Caki2 (cell line): ENCODE measurements at regions not wholly inside any gene's neighbourhood (a gene's known extent, or its start where the extent isn't known, plus 50 kb on each side); places are given as distances from the start of the nearest gene placed in this dataset.
"Not testable (repeated sequence)": the region's sequence is repeated elsewhere in the genome, so short reads cannot be mapped to it uniquely, and the experiment has no call there.

ENCODE experiments used
- DNase-seq: peaks from one replicate; pipeline ENCODE4 v3.0.0-alpha.2; 2015; ENCODE audit warnings: low read depth
- in situ Hi-C: cut with HindIII; loops from 2 replicates; pipeline ENCODE4 v1.10.0; 2016; ENCODE audit warnings: low sequenced_read_pairs, low pct_unique_long_range_greater_than_20kb, mixed read lengths

DNA sequence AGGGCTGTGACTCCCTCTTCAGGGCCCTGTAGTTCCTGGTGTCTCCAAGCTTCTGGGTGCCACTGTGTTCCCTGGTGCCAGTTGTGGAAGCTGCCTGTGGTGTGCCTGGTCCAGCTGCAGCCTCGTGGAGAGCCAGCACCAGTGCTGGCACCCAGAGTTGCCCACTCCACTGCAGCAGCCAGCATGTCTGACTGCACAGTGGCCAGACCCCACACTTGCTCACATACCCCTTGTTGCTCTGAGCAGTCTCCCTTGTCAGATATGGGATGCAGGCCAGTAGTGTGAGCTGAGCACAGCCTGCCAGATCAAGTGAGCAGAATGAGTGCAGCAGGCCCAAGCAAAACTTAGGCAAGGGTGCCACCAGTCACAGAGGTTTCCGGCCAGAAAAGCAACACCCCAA lies 108.6 kb downstream of the ZMAT1 start:
- no peak for DNase-seq
- in situ Hi-C loops = no loop called here

DNA sequence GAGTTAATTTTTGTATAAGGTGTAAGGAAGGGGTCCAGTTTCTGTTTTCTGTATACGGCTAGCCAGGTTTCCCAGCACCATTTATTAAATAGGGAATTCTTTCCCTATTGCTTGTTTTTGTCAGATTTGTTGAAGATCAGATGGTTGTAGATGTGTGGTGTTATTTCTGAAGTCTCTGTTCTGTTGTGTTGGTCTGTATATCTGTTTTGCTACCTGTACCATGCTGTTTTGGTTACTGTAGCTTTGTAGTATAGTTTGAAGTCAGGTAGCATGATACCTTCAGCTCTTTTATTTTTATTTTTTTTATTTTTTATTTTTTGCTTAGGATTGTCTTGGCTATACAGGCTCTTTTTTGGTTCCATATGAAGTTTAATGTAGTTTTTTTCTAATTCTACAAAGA lies 114.1 kb downstream of the ZMAT1 start:
- DNase-seq, in situ Hi-C loops: not testable (repeated sequence)

DNA sequence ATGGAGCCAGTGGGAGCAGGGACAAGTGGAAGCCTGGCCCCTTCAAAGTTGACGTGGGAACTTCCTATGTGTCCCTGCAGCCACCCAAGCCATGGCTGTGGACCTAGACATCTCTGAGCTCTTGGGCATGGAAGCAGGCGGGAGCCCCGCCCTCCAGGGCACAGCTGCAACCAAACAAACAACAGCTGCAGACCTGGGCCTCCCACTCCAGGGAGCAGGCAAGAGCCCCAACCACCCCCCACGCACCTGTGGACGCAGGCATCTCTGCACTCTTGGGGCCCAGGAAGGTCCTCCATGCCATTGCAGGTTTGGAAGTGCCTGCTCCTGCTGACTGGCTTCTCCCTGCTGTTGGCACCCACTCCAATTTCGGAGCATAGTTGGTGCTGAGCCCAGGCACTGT lies 118.6 kb downstream of the ZMAT1 start:
- no peak for DNase-seq
- in situ Hi-C loops = no loop called here

DNA sequence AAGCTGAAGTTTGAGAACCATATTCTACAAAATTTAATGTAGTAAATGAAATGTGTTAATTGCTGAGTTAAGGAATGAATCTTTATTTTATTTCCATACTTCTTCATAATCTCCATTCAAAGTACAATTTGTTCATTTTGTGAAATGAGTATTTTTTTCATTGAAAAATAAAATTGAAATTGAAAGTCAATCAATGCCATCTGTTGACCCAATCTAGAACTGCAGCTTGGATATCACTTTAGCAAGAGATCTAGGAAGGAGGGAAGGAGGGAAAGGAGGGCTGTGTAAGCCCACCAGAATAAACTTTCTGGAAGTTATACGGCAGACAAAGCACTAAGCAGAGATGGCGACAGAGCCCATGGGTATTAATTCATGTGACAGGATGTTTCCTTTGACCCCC lies 128.4 kb downstream of the ZMAT1 start:
- peak; percentile 3 for DNase-seq
- in situ Hi-C loops = no loop called here

DNA sequence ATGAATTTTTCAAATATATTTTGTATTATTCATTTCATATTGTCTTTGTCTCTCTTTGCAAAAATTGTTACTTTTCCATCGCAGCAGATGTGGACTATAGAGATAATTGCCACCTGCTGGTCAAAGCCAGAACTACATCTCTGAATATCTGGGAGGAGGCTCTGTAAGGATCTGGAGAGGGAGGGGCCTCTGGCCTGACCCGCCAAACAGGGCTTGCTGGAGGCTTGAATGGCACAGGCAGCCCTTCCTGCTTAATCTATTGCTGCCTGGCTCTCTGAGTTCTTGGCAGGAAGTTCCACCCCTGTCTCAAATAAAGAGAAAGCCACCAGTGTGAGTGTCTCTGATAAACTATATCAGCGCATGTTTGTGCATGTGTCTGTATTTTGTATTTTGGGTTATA lies 132.4 kb downstream of the ZMAT1 start:
- peak; percentile 82 for DNase-seq
- in situ Hi-C loops = no loop called here

DNA sequence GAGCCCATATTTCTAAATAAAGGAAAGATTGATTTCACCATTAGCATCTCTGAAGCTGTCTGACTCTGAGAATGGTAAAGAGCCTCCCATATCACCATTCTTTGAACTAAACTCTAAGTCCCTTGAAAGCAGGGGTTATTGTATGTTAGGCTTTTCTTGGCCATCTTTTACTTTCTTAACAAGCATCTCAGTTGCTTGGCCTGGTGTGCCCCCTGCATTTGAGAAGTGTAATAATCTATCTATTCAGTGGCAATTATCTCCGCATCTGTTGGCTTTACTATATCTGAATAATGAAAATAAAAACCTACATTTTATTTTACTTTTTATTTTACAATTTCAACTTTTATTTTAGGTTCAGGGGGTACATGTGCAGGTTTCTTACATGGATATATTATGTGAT lies 128.3 kb upstream of the ARMCX2 start:
- no peak for DNase-seq
- in situ Hi-C loops = no loop called here

DNA sequence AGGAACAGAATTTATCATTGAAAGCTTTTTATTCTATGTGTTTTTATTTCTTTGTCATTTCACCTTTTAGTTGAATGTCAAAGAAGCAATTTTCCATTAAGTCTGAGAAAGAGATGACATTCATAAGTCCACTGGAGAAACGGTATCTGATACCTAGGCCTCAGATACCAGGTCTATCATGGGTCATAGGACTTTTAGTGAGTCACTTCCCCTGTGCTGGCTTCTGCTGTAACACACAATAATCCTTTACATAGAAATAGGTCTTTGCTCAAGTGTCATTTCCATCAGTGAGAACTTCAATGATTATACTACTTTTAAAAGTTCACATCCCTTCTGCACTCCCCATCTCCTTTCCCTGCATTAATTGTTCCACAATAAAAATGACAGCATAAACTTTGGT lies 125.5 kb upstream of the ARMCX2 start:
- in situ Hi-C loops = no loop called here
- no peak for DNase-seq

DNA sequence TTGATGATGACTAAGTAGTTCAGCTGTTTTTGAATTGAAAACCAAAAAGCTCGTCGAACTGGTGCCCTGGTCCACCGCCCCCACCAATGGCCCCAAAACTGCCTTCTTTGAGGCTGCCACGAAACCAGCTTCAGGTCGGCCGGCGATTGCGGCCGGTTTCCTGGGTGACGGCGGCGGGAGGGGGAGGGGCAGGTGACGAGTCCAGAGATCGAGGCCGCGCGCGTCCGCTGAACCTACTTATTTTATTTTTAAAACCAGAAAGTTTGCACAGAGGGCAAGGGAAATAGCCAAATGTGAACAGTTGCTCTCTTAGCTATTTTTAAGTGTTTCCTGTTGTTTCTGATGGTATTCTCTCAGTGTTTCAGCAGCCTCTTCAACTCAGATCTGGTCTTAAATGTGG lies 120.8 kb upstream of the ARMCX2 start:
- in situ Hi-C loops, DNase-seq: not testable (repeated sequence)

DNA sequence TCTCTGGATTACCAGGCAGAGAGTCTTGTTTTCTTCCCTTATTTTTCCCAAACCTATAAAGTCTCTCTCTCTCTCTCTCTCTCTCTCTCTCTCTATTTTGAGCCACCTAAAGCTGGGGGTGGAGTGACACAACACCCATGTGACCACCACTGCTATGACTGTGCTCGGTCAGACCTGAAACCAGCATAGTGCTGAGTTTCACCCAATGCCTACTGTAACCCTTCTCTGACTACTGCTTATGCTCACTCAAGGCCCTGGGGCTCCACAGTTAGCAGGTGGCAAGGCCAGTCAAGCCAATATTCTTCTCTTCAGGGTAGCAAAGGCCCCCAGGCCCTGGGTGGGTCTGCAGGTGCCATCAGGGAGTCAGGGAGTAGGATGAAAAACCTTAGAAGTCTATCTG lies 114.7 kb upstream of the ARMCX2 start:
- in situ Hi-C loops = no loop called here
- no peak for DNase-seq

DNA sequence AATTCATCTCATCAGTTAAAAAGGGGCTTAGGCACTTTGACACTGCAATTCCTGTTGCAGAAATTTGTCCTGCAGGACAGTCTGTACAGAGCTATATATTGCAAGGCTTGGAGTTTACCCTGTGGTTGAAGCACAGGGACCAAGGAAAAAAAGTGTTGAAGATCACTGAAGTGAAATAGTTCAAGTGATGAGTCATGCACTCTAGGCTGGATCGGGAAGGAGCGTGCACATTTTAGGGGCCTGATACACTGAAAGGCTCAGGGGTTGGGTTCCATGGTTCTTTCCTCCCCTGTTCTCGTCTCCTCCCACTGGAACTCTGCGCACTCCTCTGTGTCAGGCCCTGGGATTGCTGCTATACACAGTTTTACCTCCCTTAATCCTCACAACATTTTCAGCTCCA lies 104.9 kb upstream of the ARMCX2 start:
- in situ Hi-C loops = no loop called here
- DNase-seq = peak; percentile 8

DNA sequence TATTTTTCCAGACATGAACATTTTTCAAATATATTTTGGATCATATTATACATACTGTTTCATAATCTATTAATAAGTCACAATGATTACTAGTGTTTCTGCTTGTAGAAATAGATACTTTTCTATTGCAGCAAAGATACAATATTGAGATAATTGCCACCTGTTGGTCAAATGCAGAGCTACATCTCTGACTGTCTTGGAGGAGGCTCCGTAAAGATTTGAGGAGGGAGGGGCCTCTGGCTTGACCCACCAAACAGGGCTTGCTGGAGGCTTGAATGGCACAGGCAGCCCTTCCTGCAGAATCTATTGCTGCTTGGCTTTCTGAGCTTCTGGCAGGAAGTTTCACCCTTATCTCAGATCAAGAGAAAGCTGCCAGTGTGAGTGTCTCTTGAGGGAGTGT lies 99.3 kb upstream of the ARMCX2 start:
- peak; percentile 33 for DNase-seq
- in situ Hi-C loops = no loop called here

DNA sequence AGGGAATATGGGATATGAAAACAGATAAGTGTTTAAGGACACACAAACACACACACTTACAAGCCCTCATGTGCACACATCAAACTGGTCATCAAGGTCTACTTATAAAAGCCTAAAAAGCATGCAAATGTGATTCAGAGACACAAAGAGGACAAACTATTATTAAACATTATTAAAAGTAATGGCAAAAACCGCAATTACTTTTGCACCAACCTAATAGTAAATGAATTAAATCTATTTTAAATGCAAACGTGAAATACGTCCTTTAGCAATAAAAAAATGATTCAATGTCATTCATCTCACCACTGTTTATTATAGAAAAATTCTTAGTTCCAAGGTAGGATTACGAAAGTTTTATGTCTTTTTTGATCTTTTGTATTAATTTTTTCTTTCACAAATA lies 91.1 kb upstream of the ARMCX2 start:
- in situ Hi-C loops = no loop called here
- no peak for DNase-seq

DNA sequence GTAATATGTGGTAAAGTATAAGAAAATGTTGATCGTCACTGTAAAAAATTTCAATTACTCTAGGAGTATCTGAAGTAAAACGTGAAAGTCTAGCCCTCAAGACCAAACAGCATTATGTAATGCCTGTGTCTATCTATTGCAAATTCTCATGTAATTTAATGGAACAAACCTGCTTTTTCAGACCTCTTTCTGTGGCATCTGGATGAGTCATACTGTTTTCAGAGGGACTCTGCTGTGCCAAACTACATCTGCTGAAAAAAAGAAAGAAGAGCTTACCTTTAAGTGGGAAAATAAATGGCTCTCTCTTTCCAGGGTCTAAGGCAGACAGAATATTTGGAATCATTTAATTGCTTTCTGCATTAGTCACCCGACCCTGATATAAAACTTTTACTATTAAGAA lies 89.8 kb upstream of the ARMCX2 start:
- in situ Hi-C loops = no loop called here
- peak; percentile 2 for DNase-seq

DNA sequence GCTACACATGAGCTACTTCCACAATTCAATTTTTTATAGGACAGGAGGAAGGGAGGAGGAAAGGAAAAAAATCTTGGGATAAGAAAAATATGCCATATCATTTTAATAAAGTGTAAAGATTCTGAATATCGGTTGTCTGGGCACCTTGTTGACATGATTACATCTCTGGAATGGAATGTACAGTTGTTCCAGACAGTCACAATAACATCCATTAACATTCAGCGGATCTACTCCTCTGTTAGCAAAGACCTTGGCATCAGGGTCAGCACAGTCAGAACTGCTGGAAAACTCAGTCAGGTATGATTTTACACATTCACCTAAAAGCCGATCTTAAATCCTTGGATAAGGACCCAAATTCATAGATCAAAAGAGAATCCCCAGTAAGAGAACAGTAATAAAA lies 85.4 kb upstream of the ARMCX2 start:
- DNase-seq = no peak
- in situ Hi-C loops = no loop called here

DNA sequence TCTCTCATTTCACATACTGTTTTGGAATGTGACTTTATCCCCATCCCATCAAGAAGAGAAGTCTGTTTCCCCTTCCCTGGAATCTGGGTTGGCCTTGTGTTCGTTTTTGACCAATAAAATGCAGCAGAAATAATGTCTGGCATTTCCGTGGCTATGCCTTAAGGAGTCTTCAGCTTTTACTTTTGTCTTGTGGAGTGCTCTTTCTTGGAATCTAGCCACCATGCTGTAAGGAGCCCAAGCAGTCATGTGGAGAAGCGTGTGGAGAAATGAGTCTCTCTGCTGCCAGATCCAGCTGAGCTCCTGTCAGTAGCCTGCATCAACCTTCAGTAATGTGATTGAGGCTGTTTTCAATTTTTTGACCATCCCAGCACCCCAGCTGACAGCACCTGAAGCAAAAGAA lies 84.4 kb upstream of the ARMCX2 start:
- in situ Hi-C loops = no loop called here
- no peak for DNase-seq

DNA sequence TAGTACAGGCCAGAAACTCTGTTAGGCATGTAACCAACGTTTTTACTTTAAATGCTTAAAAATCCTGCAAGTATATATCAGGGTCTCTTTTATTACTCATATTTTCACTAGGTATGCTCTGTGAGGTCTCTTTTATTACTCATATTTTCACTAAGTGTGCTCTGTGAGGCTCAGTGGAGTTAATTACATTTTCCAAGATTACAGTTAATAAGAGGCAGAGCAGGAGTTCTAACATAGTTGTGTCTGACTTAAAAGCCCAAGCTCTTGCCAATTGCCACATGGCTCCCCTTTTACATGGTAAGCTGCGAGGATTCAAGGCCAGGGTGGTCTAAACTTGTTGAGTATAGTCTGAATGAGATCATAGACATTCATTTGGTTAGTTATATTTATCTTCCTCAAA lies 81.0 kb upstream of the ARMCX2 start:
- DNase-seq = no peak
- in situ Hi-C loops = no loop called here

DNA sequence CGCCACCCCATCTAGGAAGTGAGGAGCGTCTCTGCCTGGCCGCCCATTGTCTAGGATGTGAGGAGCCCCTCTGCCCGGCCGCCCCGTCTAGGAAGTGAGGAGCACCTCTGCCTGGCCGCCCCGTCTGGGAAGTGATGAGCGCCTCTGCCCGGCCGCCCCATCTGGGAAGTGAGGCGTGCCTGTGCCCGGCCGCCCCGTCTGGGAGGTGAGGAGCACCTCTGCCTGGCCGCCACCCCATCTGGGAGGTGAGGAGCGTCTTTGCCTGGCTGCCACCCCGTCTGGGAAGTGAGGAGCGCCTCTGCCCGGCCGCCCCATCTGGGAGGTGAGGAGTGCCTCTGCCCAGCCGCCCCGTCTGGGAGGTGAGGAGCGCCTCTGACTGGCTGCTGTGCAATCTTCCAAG lies 79.2 kb upstream of the ARMCX2 start:
- DNase-seq, in situ Hi-C loops: not testable (repeated sequence)

DNA sequence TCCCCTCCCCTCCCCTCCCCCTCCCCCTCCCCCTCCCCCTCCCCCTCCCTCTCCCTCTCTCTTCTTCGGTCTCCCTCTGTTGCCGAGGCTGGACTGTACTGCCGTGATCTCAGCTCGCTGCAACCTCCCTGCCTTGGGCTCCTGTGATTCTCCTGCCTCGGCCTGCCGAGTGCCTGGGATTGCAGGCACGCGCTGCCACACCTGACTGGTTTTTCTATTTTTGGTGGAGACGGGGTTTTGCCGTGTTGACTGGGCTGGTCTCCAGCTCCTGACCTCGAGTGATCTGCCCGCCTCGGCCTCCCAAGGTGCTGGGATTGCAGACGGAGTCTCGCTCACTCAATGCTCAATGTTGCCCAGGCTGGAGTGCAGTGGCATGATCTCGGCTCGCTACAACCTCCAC lies 78.8 kb upstream of the ARMCX2 start:
- DNase-seq, in situ Hi-C loops: not testable (repeated sequence)

DNA sequence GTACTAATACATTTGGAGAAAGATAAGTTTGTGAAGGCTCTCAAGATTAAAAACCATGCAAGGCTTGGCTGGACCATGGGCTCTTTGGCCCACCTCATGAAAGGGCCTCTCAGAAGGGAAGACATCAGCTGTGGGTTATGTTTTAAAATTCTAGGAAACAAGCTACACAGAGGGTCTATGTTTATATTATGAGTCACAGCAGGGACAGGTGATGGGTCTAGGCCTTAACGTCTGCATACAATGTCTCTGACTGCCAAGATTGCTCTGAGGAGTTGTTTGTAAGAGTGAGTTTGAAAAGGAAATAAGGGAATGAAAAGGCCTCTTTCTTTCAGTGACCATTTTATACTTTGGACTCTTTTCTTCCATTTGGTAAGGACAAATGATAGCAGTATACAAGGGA lies 77.0 kb upstream of the ARMCX2 start:
- DNase-seq = no peak
- in situ Hi-C loops = no loop called here

DNA sequence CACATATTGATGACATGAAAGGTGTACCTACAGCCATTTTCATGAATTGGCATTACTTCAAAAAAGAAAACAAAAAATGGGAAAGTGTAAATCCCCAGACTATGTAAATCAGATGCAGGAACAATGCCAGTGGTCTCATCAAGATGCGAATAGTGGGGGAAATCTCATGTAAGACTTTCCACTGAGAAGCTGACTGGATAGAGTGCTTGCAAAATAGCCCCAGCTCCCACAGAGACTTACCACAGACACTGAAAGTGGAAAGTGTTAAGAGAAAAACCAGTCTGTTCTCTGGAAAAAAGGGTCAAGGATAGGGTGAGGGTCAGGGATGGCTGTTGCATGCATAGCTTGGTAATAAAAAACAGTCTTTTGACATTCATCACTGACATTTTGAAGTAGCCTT lies 73.2 kb upstream of the ARMCX2 start:
- in situ Hi-C loops = no loop called here
- no peak for DNase-seq

DNA sequence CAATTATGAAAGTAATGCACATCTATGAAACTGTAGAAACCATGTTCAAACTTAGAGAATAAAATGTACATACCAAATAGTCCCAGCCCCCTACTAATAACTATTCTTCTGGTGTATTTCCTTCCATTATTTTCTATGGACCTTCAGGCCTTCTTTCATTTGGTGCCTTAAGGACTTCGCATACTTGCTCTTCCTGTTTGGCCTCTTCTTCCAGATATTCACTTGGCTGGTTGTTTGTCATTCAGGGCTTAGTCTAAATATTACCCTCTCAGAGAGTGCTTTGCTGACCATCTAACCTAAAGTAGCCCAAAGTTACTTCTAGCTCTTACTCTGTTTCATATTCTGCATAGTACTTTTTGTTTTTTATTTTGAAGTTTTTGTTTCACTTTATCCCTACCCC lies 70.3 kb upstream of the ARMCX2 start:
- DNase-seq = no peak
- in situ Hi-C loops = no loop called here
